Pancreas (tissue), 10 donors: ENCODE measurements at regions not wholly inside any gene's neighbourhood (a gene's known extent, or its start where the extent isn't known, plus 50 kb on each side); places are given as distances from the start of the nearest gene placed in this dataset.

Source experiments
- ATAC-seq, 4 donors: fragments of 200-7000 bp; cut with Tn5 transposase; one replicate each; pipeline versions ENCODE4 v1.8.0 to v1.9.1; 2020; ENCODE audit warnings: mild to moderate bottlenecking in 4 of 4, moderate library complexity in 4 of 4
- DNase-seq, 6 donors: peaks; one replicate each; pipeline ENCODE4 v3.0.0-alpha.2; 2020
- FAIRE-seq: peaks from 2 replicates; lab custom pipeline; 2012; peaks lifted over from hg19 to GRCh38; lab: Jason Lieb, UNC
- H3K27ac ChIP-seq, 4 donors: fragments of 200-600 bp; sonication (generic); 1 replicate in 3 of 4; 2 replicates in 1 of 4; pipeline versions ENCODE4 v1.5.0 to v1.8.0; 2020
- H3K27me3 ChIP-seq, 4 donors: fragments of 200-600 bp; one replicate each; pipeline ENCODE4 v1.8.0; 2021
- H3K36me3 ChIP-seq, 3 donors: fragments of 200-600 bp; sonication (generic) in 1 of 3; one replicate each; pipeline versions ENCODE4 v1.5.0 to v1.8.0; 2020 to 2021
- H3K4me1 ChIP-seq, 3 donors: fragments of 200-600 bp; one replicate each; pipeline ENCODE4 v1.8.0; 2021
- H3K4me3 ChIP-seq, 4 donors: fragments of 200-600 bp; sonication (generic) in 2 of 4; one replicate each; pipeline versions ENCODE4 v1.5.0 to v1.8.0; 2020 to 2021
- H3K9me3 ChIP-seq, 4 donors: fragments of 200-600 bp; one replicate each; pipeline ENCODE4 v1.8.0; 2021
- CTCF ChIP-seq, 4 donors: fragments of 200-600 bp; sonication (generic) in 3 of 4; IDR thresholded peaks; one replicate each; pipeline versions ENCODE4 v1.5.0 to v1.8.0; 2021; ENCODE audit warnings: antibody characterized with exemption in 4 of 4
- WGBS, 2 donors: extraction: QIAGEN DNeasy Blood & Tissue Kit; methylation state at CpG; one replicate each; pipeline ENCODE4 v1.1.7; 2013; 5-methylcytosine and 5-hydroxymethylcytosine counted together
- intact Hi-C, 3 donors: fragments of 100-400 bp; cut with DNase I; formaldehyde crosslinking; loops; one replicate each; pipeline versions ENCODE4 v1.11.1 to v1.14.2; 2022
- donor health status: healthy with polysubstance abuse.
- donor health status: DM: no; HTN: no; CAD: no; lungs with moderate emphysema.
- donor health status: DM: no; HTN: no; CAD: no.
- donor health status: control.
- donor health status: control.
- donor health status: Bipolar disorder and iron deficiency.
- donor health status: DM: yes; HTN: yes; CAD: no.
- donor health status: DM: no; HTN: no; CAD: no.
- donor health status: DM: no; HTN: no; CAD: no.
- donor health status: DM: yes; HTN: yes; CAD: no.

GRCh38 chr4:158055668-158056067, 117.2 kb downstream of the GASK1B start:
- intact Hi-C loops: no loop called here
- ATAC-seq (no peak), FAIRE-seq (no peak), DNase-seq (no peak)
- no peaks in the 10 kb centered on the region for H3K4me1 ChIP-seq
- no peak overlapping the region for H3K4me3 ChIP-seq
- 84 to 88% methylated on average over 1 of the region's 1 CpG for WGBS, 2 donors
- H3K9me3 ChIP-seq: no peaks in the 10 kb centered on the region
- H3K27me3 ChIP-seq: no peaks in the 10 kb centered on the region
- H3K27ac ChIP-seq: no peak overlapping the region
- no peak for TF ChIP-seq CTCF (IDR thresholded peaks at IDR 0.05)
- H3K36me3 ChIP-seq: no peaks in the 10 kb centered on the region

DNA sequence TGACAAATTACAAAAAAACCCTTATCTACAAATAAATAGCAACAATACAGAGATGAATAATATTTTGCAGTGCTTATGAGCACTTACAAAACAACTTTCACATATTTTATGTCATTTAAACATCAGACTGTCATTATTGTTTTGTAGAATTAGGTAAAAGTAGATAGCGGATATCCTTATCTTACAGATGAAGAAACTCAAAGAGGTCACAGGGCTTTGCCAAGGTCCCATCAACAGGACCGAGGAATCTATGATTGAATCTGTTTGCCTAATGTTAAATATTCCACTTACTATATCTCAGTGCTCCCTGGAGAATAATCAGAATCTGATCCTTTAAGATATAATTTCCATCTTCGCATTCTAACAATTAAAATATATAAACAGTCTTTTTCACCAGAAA, 119.0 kb downstream of the GASK1B start:
- Histone ChIP-seq H3K27me3 (no peaks in the 10 kb centered on the region), H3K27ac (no peak overlapping the region), H3K4me3 (no peak overlapping the region), H3K4me1 (no peaks in the 10 kb centered on the region), H3K36me3 (no peaks in the 10 kb centered on the region), H3K9me3 (no peaks in the 10 kb centered on the region)
- FAIRE-seq (no peak), DNase-seq (no peak), ATAC-seq (no peak)
- WGBS, 2 donors: 62 to 68% methylated on average over 3 of the region's 3 CpGs
- TF ChIP-seq CTCF (IDR thresholded peaks at IDR 0.05): no peak
- intact Hi-C loops: no loop called here

- H3K36me3 ChIP-seq: no peaks in the 10 kb centered on the region
- H3K4me1 ChIP-seq: no peaks in the 10 kb centered on the region
- no peak overlapping the region for H3K4me3 ChIP-seq
- no peak for FAIRE-seq
- no peak for TF ChIP-seq CTCF (IDR thresholded peaks at IDR 0.05)
- no peak for ATAC-seq
- H3K27me3 ChIP-seq: no peaks in the 10 kb centered on the region
- H3K27ac ChIP-seq: no peak overlapping the region
- no peaks in the 10 kb centered on the region for H3K9me3 ChIP-seq
- intact Hi-C loops: no loop called here
- DNase-seq: no peak
These were observed 119.7 kb downstream of the GASK1B start for GRCh38 chr4:158053086-158053485.

DNA sequence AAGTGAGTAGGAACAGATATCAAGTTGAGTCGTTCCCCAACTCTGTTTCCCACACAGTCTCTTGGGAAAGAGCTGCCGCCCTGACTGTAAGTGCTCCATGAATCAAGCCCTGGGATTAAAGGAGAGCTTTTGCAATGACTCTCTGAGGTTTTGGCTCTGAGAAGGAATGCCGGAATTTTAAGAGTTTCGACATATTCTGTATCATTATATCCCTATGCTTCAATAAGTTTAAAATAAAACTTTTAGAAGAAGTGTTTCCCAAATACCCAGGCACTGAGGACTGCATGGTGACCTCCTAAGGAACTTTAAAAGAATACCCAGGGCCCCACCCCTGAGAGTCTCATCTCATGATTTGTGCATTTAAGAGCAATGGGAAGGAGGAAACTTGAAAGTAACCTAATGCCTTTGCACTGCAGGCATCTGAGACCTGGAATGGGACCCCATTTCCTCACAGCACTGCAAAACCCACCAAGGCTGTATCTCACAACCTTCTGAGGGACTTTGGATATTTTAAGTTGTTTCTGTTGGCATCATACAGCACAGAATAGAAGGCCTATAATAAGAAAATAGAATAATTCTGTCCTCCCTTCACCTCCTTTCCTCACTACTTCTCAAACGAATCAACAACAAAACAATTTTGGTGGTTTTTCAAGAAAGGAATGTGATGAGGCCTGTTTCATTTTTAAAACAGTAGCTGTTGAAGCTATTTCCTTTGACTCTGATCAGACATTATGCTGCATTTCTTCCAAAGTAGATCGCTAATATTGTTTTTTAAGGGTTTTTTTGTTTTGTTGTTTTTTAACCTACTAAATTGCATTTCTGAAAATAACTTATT, 121.2 kb downstream of the GASK1B start:
- no peak for DNase-seq
- FAIRE-seq: peak; percentile 26
- no peak for TF ChIP-seq CTCF (IDR thresholded peaks at IDR 0.05)

DNA sequence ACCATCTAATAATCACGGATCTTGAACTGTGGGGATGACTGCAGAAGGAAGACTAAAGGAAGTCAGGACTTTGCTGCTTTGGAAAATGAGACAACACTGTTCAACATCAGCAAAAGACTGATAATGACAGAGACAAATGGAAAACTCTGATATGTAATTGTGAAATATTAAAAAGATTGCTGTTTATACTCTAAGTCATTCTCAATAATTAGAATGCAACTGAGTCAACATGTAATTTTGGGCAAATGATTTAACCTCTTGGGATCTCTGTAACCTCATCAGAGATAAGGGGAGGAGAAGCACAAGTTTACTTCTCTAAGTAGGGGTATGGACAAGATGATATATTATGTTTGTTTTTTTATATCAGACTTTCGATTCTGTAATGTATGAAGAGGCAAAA, 121.9 kb downstream of the GASK1B start:
- H3K4me1 ChIP-seq: peaks cover 0 to 3% (median 0%) of the 10 kb centered on the region in 3 donors

More for the DNA sequence above, 121.2 kb downstream of the GASK1B start:
- peak in 3 of 4 donors; percentile 38 to 68 (median 66) for ATAC-seq
- H3K36me3 ChIP-seq: no peaks in the 10 kb centered on the region
- 68 to 71% methylated on average over 6 of the region's 6 CpGs for WGBS, 2 donors
- intact Hi-C loops: no loop called here
- H3K9me3 ChIP-seq: no peaks in the 10 kb centered on the region
- no peaks in the 10 kb centered on the region for H3K27me3 ChIP-seq
- H3K4me3 ChIP-seq: no peak overlapping the region
- peaks cover 0 to 2% (median 0%) of the 10 kb centered on the region in 3 donors for H3K4me1 ChIP-seq
- no peak overlapping the region for H3K27ac ChIP-seq

More for the DNA sequence above, 121.9 kb downstream of the GASK1B start:
- Histone ChIP-seq H3K36me3 (no peaks in the 10 kb centered on the region), H3K27me3 (no peaks in the 10 kb centered on the region), H3K9me3 (no peaks in the 10 kb centered on the region), H3K4me3 (no peak overlapping the region), H3K27ac (no peak overlapping the region)
- intact Hi-C loops: no loop called here
- WGBS, 2 donors: 42 to 48% methylated on average over 2 of the region's 2 CpGs
- FAIRE-seq: no peak
- ATAC-seq: peak in 1 of 4 donors; percentile 14
- no peak for DNase-seq
- no peak for TF ChIP-seq CTCF (IDR thresholded peaks at IDR 0.05)
